Right kidney (tissue), 1 donor: ENCODE measurements at regions not wholly inside any gene's neighbourhood (a gene's known extent, or its start where the extent isn't known, plus 50 kb on each side); places are given as distances from the start of the nearest gene placed in this dataset.

ENCODE experiments used
- DNase-seq: peaks from one replicate; pipeline ENCODE4 v3.0.0-alpha.2; 2016

- no peak for DNase-seq
These were observed 53.3 kb downstream of the C7orf25 start for GRCh38 chr7:42858570-42858969.

DNA sequence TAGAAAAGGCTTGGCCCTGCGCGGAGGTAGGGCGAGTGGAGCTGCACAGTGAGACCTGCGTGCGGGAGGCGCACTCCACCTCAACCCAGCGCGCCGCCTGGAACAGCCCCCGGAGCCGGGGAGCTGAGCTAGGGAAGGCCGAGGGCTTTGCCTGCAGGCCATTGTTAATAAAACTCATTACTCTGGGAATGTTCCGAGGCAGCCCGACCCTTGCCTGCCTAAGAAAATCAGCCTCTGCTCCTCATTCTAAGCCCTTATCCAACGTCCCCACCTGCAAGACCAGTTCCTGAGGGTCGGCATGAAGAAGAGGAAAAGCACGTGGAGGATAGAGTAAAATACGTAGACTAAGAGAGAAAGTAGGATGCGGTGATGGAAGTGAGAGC, 55.3 kb downstream of the C7orf25 start:
- no peak for DNase-seq

DNA sequence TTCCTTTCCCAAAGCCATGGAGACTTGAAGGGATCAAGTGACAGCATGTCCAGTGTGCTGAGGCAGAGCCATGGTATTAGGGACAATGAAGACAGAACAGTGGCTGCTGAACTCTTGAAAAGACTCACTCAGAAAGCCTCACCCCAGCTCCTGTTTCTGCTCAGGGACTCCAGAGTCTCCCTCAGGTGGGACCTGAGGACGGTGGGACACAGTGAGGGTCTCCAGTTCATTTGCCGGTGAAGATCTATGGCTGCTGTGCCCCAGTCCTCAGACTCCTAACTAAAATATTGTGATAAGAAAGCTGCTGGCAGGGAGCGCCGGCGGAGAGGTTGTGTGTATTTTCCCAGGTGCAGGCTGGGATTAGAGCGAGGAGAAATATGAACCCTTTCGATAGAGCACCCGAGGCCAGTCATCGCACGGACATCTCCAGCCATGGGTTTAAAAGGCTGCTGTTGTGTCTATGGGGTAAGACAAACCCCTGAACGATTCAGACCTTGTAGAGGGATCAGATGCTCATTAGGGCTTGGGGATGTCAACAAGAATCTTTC, 57.2 kb downstream of the C7orf25 start:
- DNase-seq: peak; percentile 49

- no peak for DNase-seq
These were observed 59.3 kb downstream of the C7orf25 start for GRCh38 chr7:42852531-42852930.

- DNase-seq: peak; percentile 31
These were observed 68.6 kb downstream of the C7orf25 start for GRCh38 chr7:42843205-42843800.

DNA sequence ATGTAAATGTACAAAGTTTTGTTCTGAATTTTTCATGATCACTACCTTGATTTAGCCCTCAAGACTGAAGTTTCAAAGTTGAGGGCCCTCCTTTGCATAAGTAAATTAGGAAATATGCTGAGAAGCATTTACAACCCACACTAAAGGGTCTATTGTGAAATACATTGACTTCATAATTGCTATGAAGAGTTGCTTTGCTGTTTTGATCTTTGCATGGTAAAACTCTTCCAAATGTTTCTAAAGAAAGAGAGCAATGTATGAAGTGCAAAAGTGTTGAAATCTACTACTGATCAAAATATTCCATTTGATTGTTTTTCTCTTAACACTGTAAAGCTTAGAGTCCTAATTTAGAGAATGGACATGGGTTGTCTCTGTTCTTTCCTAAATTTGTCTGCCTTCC, 77.2 kb downstream of the C7orf25 start:
- no peak for DNase-seq

DNA sequence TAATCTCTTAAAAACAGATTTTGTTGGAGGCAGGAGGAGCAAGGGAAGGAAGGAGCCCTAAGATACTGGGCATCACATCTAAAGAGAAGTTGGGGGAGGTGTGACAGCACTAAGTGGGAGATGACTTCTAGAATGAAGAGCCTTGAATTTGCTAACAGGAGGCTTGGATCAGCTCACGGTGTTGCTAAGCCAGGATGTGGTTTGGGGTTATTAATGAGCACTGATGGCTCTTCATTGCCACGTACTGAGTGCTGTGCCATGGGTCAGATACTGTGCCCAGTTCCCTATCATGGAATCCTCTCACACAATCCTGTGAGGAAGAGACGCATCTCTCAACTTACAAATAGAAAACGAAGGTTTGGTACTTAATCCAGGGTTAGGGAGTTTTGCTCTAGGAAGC, 78.5 kb downstream of the C7orf25 start:
- DNase-seq: no peak

- no peak for DNase-seq
These were observed 79.2 kb downstream of the C7orf25 start for GRCh38 chr7:42832667-42833066.

GRCh38 chr7:42831718-42832522, 80.0 kb downstream of the C7orf25 start:
- peak; percentile 40 for DNase-seq

- peak; percentile 20 for DNase-seq
These were observed 80.7 kb downstream of the C7orf25 start for GRCh38 chr7:42831006-42831717.

DNA sequence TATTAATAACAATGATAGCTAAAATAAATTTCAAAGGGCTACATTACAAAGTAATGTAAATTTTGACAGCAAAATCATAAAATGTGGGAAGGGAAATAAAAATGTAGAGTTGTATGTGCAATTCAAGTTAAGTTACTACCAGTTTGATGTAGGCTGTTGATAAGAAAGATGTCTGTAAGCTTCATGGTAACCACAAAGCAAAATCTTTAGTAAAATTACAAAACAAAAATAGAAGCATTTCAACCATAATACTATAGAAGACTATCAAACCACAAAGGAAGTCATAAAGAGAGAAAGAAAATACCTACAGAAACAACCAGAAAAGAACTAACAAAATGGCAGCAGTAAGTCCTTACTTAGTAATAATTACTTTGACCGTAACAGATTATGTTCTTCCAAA, 99.1 kb downstream of the C7orf25 start:
- DNase-seq: no peak

- DNase-seq: no peak
These were observed 106.3 kb downstream of the C7orf25 start for GRCh38 chr7:42805601-42806000.

- no peak for DNase-seq
These were observed 117.2 kb downstream of the C7orf25 start for GRCh38 chr7:42794673-42795072.

DNA sequence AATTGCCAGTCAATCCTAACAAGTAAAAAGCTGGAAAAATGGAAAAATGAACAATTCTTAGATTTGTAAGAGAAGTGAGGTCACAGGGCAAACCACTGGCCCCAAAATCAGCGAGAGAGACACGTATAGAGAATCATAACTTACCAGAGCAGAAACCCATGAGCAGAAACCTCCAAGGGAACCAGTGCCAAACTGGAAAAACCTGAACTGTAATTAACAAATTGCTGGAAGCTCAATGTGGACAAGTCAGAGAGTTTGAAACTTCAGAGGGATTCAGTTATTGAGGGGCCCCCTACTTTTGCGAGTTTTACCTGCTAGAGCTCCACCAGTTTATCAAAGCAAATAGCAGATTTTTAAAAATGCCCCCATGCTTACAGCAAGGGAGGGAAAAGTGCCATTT, 119.0 kb downstream of the C7orf25 start:
- DNase-seq: no peak

- no peak for DNase-seq
These were observed 121.7 kb downstream of the C7orf25 start for GRCh38 chr7:42790196-42790595.

DNA sequence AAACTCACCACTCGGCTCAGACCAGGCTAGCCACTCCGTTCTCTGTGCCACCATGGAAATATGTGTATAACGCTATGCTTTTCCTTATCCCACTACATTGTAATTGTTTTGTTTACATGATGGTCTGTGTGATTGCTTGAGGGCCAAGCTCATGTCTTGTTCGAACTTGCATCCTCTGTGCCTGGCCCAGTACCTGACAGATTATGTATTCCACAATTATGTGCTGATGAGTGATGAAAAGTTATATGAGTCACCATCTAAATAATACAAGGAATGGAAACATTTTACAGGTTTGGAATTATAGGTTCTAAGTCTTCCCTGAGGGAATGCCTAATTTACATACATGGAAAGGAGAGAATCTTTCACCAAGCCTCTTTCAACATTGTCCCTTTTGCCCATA, 137.4 kb downstream of the C7orf25 start:
- DNase-seq: no peak

- no peak for DNase-seq
These were observed 141.8 kb downstream of the C7orf25 start for GRCh38 chr7:42770114-42770513.

DNA sequence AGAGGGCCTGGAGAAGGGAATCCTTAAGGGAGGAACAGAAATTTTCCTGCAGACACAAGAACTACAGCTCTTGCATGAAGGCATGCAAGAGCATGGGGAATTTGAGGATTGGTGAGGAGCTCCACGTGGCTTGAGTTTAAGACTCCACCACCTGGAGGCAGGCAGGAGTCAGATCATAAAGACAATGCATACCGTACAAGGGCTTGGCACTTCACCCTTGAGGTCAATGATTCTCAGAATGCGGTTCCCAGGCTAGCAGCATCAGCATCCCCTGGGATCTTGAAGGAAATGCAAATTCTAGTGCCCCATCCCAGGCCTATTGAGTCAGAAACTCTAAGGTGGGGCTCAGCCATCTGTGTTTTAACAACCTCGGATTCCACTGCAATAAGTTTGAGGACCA, 143.8 kb downstream of the C7orf25 start:
- DNase-seq: no peak

DNA sequence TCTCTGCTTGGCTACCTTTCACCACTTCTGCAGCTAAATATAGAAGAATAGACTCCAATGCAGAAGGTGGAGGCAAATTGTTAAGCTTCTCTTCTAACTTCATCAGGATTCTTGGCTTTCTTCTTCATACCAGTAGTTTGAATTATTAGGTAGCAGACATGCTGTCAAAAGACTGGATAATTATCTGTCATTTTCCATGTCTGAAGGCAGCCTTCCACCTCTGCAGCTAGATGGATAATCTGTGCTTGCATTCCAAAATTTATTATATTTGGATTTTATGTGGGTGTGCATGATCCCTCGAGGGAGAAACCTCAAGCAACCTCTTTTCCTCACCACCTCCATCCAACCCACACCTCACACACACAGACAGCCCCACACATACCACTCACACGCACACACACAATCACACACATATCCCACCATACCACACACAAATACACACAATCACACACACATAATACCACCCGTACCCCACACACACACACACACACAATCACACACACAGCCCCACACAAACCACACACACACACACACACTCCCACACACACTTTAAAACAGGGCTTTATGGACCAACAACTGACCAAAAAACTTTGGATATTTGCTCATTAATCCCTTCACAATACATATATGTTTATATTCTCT, 145.0 kb downstream of the C7orf25 start:
- DNase-seq: no peak

DNA sequence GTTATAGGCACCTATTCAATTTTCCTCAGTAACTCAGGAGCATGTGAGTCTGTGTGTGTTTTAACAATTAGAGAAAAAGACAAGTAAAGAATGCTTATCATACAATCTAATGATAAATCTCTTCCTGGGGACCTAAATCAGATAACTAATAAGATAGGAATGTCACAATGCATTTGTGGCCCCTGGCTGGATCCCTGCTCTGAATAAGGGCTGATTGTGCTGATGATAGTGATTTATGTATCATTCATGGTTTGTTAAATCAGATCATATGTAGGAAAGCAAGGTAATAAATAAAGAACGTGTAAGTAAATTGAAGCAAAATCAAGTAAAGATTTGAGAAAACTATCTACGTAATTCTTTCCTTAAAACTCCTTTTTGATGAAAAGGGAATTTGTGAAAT, 145.9 kb downstream of the C7orf25 start:
- DNase-seq: no peak

- no peak for DNase-seq
These were observed 148.7 kb downstream of the C7orf25 start for GRCh38 chr7:42763137-42763551.

DNA sequence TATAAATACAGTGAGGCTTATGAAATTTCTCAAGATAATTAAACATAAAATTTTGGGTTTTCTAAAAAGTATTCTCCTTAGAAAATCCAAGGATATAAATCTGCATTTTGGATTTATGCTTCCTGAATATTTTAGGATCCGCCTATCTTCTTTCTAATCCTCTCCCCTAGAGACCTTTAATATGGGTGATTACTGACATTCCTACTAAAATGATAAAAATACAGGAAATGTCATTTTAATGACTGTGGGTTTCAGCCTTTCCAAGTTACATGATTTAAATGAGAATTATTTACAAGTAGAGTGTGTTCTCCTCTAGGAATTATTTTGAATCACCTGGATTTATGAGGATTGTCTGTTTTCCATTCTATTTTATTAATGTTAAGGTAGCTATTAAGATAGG, 150.4 kb downstream of the C7orf25 start:
- no peak for DNase-seq

DNA sequence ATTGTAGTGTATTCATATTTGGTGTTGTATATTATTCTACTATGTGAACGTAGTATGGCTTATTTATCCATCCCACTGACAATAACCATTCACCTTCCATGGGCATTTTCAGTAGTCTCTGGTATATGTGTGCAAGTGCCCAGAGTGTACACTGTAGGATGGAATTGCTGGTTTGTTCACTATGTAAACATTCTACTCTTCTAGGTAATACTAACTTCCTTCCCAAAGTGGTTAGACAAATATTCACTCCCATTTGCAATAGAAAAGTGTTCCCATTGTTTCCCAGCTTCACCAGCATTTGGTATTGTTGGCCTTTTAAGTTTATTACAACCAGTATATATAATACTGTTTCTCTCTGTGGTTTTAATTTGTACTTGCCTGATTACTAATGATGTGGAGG, 153.7 kb downstream of the C7orf25 start:
- DNase-seq: no peak
